Fibroblast of gingiva (primary cell): ENCODE measurements at regions not wholly inside any gene's neighbourhood (a gene's known extent, or its start where the extent isn't known, plus 50 kb on each side); places are given as distances from the start of the nearest gene placed in this dataset.

Source experiments
- DNase-seq: peaks from one replicate; pipeline ENCODE4 v3.0.0-alpha.2; 2011; ENCODE audit warnings: low read depth

- DNase-seq, result no peak
These were observed 65.4 kb upstream of the ZC3H12C start for GRCh38 chr11:110027627-110028371.

- DNase-seq, result no peak
These were observed 64.3 kb upstream of the ZC3H12C start for GRCh38 chr11:110028921-110029320.

DNA sequence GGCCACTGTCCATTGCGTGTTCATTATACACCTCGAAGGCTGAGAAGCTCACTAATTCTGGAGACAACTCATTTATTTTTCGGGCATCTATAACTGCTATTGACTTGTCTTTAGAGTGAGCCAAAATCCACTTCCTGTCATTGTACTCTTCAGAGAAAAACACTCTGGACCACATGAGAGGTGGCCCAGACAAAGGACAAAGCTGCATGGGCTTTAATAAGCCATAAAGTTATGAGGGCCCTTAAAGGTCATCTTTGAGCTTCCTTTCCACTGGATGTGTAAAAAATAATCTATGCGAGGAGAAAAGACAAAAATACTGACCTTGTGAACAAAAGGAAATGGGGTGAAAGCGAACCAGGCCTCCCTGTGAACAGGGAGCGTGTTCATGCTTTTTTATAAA lies 63.5 kb upstream of the ZC3H12C start:
- no peak for DNase-seq

- no peak for DNase-seq
These were observed 62.0 kb upstream of the ZC3H12C start for GRCh38 chr11:110031171-110031570.

DNA sequence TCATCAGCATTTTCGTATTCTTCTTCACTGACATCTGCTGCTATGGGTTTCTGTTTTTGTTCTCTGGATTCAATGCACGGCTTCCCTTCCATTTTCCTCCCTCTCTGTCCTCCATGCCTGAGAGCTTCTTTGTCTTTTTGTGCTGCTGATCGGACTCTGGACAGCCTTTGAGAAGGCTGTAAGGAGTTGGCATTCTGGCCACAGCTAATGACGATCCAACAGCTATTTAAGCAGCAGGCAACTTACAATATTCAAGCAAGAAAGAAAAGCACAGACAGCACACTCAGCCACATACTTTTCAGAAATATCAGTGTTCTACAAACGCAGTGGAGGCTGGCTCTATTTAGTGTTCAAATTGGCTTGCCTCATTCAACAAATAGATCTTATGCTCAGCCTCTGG lies 60.9 kb upstream of the ZC3H12C start:
- DNase-seq, result no peak

DNA sequence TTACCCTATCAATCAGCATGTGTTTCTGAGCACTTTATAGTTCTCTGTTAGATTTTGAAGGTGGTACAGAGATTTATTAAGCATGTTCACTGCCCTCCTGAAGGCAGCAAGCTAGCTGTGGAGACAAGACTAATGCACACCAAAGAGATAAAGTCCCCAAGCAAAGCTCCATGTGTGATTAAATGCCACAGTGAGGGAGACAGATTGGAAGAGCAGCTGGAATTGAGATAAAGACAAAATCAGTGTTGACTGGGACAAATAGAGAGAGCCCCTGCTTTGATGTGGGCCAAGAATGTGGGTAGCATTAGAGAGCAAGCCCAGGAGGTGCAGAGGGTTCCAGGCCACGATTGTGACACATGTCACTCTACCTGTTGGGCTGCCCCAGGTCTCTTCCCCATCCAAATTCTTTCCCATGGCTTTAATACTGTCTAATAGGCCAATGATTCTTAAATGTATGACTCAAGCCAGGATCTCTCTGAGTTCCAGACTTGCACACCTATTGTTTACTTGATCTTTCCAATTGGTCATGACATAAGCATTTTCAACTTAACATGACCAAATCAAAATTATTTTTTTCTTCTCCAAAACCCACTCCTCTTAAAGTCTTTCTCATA lies 60.1 kb upstream of the ZC3H12C start:
- no peak for DNase-seq

DNA sequence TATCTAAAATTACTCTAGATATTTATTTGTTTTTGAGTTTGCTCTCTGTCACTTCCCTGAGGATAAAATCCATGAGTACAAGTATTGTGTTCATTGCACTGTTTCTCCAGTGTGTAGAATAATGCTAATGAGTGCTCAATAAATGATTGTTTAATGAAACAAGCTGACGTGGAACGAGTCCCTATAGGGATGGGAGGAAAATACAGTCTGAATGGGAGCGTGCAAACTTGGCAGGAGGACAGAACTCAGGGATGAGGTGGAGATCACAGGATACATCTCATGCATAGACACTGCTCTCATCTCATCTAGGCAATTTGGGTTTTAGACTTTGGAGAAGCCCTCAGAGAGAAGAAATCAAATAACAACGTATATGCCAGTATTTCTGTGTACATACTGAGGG lies 58.4 kb upstream of the ZC3H12C start:
- DNase-seq, result no peak

DNA sequence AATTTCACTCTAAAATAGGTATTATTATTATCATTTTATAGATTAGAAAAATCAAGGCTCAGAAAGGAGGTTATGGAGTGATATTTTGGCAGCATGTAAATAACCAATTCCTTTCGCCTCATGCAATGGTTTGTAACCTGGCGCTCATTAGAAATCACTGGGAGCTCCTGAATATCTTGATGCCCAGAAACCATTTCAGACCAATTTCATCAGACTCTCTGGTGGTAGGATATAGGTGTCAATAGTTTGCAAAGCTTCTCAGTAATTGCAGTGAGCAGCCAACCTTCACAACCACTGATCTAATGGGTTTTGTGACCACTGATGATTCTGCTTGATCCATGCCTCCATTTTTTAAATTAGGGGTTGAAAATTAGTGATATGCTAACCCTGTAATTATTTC lies 57.8 kb upstream of the ZC3H12C start:
- DNase-seq, result no peak

DNA sequence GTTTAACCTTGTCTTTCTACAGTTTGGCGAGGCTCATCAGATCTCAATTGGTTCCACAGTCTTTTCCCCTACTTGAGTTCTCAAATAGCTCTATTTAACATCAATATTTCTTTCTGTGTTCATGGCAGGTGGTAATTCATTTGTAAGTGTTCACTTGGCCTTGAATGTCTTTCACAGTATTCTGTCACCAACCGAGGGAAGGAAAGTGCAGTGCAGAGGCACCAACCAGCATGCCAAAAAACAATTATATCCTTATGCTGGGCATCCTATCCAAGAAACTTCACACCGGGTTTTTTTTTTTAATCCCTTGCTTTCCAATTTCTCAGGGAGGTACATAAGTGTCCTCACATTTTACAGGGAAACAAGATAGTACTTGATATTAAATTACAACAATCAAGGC lies 55.0 kb upstream of the ZC3H12C start:
- DNase-seq, result no peak
